Fibroblast of skin of left quadriceps (primary cell): ENCODE measurements at regions not wholly inside any gene's neighbourhood (a gene's known extent, or its start where the extent isn't known, plus 50 kb on each side); places are given as distances from the start of the nearest gene placed in this dataset.

ENCODE experiments used
- DNase-seq, 2 experiments: peaks; one replicate each; pipeline ENCODE4 v3.0.0-alpha.2; 2013; ENCODE audit warnings: low read depth in 2 of 2

DNA sequence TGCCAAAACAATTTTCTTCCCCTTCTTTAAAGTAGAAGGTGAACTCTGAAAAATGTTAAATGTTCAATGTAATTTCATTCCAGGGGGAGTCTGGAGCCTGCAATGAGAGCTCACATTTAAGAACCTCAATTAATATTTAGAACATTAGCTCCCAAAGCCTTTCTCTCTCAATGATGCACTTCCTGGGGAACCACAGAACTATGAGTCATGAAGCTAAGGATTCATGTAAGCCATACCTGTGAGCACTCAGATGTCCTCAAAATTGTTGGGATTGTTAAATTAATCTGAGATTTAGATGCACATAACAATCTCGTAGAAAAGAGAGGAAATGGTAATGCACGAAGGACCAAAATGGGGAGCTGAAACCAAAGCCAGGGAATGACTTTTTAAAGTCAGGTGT lies 244.2 kb upstream of the LRIG1 start:
- DNase-seq: no peak

DNA sequence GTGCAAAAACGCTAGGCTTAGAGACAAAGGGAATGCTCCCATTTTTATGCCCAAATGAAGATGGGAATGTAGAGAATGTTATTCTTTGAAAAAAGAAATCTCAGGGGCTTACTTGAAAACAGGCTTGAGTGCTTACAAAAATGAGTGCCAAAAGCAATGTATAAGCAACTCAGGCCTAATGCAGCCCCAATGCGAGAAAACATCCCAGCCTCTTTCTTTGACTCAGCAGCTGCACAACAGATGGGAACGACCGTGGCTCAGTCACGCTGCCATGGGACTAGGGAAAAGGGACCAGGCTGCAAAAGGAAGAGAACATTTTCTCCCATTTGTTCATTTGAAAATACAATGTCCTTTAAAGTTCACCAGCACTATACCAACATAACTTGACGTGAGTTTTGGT lies 246.4 kb upstream of the LRIG1 start:
- peak; percentile 60 for DNase-seq

DNA sequence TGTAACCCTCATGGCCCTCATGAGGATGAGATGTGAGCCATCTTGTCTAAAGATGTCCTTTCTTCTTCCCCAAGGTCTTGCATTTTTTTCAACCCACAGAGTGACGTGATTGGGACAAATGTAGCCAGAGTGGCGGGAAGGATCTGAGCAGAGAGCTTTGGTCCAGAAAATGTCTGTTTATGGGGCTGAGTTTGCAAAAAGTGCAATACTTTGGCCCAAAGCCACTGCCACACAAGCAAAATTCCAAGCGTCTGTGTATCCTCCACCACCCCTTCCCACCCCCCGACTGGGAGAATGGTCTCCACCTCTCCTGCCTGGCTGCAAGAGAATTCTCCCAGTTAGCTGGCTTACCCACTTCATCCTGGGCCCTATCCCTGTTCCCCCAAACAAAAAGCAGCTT lies 246.9 kb upstream of the LRIG1 start:
- peak; percentile 35 to 49 for DNase-seq

DNA sequence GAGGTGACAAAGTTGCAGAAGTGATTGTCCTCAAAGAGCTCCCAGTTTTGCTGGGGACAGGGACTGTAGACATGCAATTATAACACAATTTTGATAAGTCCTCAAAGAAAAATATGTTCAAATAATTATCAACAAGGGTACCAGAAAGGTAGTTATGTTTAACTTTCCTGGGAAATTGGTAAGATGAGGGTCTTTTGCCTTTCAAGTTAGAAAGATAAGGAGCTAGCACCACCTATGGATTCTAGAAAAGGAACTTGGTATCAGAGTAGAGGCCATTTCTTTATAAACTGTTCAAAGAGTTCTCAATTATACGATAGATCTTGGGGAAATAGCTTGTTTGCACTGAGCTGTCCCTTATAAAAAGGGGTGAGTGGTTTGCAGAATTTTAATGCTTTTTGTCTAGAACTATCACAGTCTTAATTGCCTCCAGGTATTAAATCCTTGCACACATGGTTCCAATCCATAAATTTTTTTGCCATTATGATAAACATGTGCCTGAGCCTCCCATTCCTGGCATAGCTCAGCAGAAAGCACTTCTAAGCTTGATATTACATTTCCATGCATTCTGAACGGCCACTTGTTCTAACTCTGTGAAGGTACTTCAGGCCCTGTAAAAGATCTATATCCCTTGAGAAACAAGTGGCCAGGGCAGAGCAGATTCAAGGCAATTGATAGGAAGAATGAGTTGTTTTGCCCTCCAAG lies 247.5 kb upstream of the LRIG1 start:
- DNase-seq: peak; percentile 49 to 59

DNA sequence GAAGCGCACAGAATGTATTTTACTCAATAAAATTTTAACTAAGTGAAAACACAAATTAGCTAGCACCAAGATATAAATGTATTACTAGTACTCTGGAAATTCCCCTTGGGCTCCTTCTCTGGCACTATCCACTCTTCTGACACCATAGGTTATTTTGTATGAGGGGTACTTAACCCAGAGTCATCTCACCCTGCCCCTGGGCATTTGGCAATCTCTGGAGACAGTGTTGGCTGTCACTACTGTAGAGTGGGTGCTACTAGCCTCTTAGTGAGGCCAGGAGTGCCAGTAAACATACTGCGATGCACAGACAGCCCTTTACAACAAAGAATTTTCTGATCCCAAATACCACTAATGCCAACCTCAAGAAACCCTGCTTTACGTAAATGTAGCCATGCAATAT lies 246.3 kb upstream of the KBTBD8 start:
- DNase-seq: no peak

DNA sequence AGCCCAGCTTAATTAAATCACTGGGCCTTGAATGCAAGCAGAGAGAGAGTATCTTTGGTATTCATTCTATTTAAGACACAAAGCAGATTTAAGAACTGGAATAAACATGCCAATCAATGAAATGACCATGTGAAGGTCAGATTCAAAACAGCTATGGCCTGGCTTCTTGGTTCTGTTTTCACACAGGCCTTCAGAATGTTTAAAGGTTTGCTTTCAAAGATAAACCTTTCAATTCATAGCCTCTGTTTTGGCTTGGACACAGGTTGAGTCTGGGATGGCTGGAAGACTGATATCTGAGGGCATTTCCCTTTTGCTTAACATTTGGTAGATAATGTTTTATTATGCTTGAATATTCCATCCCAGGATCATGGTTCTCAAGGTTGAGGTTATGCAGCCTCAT lies 244.4 kb upstream of the KBTBD8 start:
- DNase-seq: no peak

DNA sequence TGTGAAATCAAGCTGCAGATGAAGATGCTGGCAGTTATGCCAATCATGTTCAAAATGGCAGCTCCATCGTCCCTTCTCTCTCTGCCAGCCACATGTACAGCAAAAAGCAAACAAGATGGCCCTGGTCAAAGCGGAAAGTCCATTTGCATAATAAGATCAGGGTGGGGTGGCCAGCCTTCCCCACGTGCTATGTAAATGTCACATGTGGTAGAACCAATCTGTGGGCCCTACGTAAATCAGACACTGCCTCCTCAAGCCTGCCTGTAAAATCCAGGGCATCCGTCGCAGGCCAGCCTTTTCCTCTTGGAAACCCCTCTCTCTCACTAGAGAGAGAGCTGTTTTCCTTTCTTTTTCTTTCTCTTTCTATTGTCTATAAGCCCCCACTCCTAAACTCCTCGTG lies 243.5 kb upstream of the KBTBD8 start:
- DNase-seq: no peak

DNA sequence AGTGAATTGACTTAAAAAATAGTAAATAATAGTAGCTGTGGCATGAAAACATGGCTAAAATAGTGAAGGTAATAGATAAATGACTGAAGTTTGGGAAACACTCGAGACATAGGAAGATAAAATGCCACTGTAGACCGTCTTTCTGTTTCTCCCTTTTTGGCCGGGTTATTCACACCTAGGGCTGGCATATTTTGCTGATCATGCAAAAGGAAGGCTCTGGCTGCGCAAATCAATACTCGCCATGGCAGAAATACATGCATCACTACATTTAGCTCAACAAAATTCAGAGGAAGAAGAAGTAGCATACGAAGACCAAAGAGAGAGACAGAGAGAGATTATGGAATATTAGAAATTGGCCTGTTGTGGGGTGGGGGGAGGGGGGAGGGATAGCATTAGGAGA lies 242.2 kb upstream of the KBTBD8 start:
- DNase-seq: no peak

DNA sequence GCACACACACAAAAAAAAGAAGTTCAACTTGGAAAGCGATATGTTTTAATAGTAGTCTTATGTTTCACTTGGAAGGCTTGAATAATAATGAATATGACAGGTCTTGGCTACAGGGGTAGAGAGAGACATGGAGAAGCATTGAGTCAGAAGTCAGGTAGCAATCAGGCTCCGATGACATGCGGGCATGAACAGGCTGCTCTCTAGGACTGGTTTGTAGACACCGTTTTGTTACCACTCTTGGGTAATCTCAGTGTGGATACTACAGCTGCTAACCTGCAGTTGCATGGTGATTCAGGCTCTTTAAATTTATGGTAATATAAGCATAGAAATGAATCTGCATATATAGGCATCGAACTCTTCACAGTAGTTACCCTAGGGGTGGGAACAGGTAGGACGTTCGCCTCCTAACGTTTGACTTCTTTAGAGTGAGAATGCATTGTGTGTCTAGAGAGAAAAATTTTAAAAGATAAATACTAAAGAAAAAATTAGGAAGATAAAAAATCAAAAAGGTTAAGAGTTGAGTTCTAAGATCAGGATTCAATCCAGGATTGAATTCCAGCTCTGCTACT lies 241.6 kb upstream of the KBTBD8 start:
- no peak for DNase-seq

DNA sequence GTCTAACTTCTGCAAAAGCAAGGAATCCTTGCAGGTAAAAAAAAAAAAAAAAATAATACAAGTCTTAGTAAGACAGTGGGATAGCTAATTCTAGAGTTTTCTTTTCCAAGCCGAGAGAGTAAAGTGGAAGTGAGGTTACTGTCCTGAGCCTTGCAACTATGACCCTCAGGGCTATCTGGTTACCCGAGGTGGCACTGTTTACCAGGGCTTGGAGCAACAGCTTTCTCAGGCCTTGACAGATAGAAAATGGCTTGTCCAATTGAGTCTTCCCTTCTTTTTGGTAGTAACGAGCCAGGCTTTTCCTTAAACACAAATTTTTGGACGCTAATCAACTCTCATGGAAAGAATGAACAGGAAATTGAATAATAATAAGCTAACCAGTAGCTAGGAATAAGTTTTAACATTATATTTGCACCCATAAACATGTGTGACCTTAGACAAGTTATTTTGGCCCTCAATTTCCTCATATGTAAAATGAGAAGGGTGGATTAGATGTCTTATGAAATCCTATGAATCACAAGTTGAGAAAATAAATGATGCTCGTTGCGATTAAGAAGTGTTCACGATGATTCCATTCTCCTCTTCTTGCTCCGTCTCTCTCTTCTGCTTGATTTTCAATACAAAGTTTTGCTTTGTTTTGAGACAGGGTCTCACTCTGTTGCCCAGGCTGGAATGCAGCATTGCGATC lies 236.9 kb upstream of the KBTBD8 start:
- no peak for DNase-seq

DNA sequence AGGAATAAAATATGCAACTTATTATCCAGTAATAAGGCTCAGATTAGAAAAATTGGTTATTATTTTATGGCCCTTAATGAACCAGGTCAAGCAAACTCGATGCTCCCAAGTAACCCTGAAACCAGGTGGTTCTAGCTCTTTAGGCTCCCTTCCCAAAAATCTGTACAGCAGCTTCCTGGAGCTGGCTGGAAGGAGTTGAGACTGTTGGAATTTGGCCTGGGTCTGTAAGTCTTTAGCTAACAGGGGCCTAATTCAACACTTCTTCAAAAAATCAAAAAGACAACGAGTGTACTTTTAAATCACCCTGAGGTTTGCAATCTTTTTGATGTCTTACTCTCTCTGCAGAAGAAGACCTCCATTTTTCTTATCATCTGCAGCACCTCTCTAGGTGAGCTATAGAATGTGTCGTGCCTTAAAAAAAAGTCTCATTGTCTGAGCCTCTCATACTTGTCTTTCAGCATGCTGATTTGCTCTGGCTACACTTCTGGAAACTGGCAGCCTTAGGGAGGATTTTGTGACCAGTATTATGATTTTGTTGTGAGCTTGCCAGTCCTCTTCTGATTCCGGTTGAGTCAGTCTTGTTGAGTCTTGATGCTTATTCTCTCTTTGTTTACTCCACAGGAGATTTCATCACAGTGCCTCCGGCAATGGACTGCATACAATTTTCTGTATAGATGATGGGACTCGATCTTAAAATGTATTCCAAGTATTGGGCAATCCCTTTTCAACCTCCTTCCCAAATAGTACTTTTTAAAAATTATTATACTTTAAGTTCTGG lies 235.0 kb upstream of the KBTBD8 start:
- no peak for DNase-seq

DNA sequence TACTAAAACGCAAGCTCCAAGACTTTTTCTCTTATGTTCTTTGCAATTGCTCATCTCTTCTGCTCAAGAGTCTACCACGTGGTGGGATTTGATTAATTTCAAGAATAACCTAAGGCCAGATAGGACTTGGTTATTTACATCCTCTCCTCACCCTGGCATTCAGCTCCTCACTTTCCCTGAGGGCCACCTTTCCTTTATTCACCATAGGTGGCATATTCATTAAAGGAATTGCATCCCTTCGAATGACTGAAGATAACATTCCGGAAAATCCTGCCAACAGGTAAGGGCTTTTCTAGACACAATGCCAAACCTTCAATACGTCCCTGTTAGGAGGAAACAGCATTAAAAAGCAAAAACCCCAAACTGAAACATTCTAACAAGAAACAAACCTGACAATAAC lies 220.0 kb upstream of the KBTBD8 start:
- no peak for DNase-seq

DNA sequence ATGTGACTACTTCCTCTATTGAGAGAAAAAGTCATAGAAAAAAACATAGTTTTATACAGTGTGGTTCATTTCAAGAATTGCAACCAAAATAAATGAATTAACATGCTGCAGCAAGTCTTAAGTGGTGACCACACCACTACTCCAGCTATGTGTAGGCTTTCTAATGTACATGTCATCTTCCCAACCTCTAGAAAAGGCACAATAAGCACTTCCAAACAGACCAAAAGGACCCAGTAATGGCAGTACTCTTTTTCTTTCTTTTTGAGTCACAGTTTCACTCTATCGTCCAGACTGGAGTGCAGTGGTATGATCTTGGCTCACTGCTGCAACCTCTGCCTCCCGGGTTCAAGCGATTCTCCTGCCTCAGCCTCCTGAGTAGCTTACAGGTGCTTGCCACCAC lies 219.3 kb upstream of the KBTBD8 start:
- DNase-seq: no peak

DNA sequence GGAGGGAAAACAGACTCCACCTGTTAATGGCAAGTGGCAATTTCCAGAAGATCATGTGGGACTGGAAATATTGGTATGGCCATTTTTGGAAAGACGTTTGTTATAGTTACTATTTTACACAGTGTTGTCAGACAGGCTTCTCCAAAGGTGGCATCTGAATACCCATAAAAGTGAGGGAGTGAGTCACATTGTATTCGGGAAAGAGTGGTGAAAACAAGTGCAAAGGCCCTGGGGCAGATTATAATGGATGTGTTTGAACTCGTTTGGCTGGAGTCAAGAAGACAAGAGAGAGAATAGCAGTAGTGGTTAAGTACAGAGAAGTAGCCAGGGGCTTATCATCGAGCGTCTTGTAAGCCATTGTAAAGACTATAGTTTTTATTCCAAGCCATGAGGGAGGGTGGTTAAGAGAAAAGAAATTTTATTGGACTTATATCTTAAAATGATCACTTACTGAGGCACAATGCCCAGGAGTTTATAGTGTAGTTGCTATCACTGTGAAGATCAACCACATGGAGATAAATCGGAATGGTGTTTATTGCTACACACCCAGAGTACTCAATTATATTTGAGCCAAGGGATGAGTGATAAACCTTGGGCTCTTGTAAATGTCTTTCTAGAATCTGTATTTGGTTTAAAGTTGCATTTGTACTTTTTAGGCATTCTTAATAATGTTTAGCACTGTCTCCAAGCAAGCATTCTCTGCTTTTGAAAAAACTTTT lies 212.8 kb upstream of the KBTBD8 start:
- no peak for DNase-seq

DNA sequence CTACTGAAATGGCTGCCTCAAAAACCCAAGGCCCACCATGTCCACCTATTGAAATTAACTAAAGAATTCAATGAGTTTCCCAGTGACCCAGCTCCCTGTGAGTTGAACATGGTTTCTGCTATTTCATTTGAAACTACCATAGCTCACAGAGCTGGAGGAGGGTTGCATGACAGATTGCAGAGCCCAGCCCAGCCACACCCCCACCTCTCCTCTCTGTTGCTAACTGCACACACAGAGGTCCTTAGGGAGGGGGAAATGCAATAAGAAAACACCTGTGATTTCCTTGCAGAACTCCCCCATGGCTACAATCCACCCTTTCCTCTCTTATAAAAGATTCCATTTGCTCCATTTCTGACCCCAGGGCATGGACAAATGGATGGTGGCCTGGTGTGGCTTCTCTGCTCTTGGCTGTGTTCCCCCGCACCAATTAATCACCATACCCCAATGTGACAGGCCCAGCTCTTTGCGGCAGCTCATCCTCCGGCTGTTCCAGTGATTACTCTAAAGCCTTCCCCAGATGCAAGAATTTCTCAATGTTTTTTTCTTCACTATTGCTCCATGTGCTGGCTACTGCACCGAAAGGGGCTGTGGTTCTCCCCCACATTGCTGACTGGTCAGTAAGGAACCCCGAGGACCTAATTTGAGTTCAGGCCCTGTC lies 208.4 kb upstream of the KBTBD8 start:
- DNase-seq: no peak

DNA sequence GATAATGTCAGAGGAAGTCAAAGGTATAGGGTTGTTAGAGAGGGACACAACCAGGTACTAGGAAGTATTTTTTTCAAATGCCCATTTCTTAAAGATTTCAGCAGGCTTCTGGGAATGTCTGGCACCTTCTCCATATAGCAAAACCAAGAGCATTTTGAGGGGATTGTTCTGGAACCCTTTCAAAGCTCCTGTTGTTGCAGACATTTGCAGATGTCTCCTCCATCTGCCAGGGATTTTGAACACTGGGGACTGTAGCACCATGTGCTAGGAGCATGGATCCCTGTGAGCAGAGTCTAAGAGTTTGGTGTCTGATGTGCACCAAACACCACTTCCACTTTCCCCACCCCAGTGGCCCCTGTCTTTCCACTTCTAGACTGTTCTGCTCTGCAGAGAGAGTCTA lies 206.0 kb upstream of the KBTBD8 start:
- DNase-seq: no peak

DNA sequence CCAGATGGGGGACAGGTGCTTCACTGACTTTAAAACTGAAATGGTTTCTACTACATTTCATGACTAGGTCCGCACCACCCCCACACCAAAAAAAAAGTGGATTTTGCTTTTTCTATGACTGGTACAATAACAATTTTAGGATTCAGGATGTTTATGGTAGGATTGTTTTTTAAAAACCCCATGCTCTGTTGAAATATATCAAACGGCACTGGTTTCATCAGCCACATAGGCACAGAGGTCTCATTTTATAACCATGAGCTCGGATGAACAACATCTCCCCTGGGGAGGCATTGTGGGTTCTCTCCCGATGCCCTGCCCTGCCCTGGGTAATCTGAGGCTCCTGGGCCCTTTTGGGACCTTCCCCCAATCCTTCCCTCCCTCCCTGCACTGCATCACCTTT lies 202.7 kb upstream of the KBTBD8 start:
- peak; percentile 24 to 29 for DNase-seq

DNA sequence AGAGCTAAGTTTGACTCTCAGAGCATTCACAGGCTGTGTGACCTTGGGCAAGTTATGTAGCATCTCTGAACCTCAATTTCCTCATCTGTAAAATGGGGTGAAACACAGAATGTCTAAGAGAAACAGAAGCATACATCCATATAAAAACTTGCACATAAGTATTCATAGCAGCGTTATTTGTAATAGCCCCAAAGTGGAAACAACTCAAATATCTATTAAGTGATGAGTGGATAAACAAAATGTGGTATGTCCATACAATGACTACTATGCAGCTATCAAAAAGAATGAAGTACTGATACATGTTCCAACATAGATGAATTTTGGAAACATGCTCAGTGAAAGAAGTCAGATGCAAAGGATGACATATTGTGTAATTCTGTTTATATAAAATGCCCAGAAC lies 201.8 kb upstream of the KBTBD8 start:
- no peak for DNase-seq

DNA sequence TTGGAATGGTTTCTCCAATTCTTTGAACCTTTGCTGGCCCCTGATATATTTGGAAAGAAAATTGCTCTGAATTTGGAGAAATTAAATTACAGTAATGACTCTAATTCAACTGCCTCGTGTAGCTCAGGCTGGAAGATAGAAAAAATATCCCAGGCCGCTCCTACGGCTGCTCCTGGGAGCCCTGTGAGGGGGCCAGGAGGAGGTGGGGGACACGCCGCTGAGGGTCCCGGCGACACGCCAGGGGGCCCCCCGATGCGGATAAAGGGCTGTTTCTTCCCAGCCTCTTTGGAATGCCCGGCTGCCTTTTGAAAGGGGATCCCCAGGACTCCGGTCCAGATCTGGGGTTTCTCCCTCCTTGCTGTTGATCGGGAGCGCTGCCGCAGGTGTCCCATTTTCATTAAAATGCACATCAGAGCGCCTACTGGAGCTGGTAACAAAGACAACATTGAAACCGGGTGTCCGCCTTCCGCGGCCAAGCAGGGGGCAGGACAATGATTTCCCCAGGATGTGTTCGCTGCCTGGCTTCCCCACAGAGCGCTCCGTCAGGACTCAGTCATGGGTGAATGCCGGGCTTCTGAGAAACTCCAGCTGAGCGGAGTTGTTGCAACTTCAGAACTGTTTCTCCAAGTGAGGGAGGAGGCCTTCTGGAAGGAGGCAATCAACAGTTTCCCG lies 200.1 kb upstream of the KBTBD8 start:
- peak in 1 of 2 experiments; percentile 20 for DNase-seq

DNA sequence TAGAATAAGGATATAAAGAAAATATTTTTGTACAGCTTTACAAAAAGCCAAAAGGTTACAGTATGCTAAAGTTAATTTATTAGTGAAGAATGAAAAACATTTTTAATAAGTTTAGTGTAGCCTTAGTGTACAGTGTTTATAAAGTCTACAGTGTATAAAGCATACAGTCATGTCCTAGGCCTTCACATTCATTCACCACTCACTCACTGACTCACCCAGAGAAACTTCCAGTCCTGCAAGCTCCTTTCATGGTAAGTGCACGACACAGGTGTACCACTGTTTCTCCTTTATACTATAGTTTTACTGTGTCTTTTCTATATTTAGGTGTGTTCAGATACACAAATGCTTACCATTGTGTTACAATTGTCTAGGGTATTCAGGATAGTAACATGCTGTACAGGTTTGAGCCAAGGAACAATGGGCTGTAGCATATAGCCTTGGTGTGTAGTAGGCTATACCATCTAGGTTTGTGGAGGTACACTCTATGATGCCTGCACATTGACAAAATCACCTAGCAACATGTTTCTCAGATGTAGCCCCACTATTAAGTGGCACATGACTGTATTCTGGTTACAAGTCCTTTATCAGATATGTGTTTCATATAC lies 197.1 kb upstream of the KBTBD8 start:
- DNase-seq: no peak
